Stimulated activated CD4-positive, alpha-beta T cell treated with anti-CD3 and anti-CD28 coated beads, TNF-alpha, amount 100 ng/mL, for 24 hours (primary cell): ENCODE measurements at regions not wholly inside any gene's neighbourhood (a gene's known extent, or its start where the extent isn't known, plus 50 kb on each side); places are given as distances from the start of the nearest gene placed in this dataset.

ENCODE experiments used
- DNase-seq, 3 experiments: peaks; one replicate each; pipeline ENCODE4 v3.0.0-alpha.2; 2020; ENCODE audit warnings: low read depth in 3 of 3

DNA sequence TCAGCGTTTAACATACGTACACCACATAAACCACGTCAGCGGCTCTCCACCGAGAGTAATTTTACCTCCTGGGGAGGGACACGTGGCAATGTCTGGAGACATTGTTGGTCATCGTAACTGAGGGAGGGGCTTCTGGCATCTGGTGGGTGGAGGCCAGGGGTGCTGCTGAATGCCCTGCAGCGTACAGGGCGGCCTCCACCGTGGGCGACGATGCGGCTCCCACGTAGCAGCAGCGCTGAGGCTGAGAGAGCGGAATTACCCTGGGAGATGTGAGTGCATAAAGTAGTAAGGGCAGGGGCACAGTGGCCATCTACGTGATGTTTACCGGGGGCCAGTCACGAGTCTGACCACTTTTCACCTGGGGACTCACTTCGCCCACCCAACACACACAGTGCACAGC is 212.4 kb downstream of the RBFOX3 start:
- no peak for DNase-seq

DNA sequence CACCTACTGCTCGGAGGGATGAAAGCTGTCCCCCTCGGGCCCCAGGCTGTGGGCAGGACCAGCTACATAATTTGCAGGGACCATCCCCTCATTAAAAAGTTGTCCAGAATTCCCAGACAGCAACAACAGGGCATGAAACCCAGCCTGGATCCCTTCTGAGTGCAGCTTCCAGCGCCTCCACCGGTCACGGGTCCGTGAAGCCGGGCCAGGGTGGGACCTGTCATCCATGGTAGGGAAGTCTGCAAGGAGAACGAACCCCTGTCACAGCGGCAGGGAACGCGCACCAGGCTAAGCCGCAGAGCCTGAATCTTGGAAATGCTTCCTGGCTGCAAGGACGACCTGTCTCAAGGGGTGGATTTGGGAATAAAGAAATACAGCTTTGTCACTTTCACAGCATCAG is 214.2 kb downstream of the RBFOX3 start:
- DNase-seq, result no peak

DNA sequence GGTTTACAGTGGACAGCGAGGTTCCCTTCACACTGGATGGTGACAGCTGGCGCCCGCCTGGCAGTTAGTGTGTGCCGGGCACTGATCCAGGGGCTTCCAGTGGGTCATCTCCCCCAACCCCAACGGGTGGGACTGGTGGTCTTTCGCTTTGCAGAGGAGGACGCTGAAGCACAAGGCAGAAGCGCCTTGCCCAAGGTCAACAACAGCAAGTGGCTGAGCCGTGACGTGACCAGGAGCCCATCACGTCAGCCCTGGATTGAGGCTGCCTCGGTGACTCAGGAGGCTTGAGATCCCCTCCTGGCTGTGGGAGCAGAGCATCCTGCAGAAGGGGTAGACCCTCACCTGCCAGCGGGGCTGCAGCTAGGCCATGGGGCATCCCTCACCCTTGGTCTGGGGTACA is 215.3 kb downstream of the RBFOX3 start:
- no peak for DNase-seq

DNA sequence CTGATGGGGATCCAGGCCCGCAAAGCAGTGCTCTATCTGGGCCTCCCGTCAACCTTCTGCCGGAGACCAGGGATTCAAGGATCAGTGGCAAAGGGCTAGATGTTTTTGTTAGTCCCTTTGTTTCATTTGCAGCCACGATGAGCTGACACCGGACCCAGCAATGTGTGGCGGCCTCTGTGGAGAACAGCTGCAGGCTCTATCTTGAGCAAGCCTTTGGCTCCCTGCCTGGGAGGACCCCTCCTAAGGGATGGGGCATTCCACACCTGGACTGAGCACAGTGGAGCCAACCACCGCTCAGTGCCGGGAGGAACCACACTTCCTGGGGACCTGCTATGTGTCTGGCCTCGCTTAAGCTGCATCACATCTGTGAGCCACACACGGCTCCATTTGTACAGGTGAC is 215.8 kb downstream of the RBFOX3 start:
- DNase-seq, result no peak

DNA sequence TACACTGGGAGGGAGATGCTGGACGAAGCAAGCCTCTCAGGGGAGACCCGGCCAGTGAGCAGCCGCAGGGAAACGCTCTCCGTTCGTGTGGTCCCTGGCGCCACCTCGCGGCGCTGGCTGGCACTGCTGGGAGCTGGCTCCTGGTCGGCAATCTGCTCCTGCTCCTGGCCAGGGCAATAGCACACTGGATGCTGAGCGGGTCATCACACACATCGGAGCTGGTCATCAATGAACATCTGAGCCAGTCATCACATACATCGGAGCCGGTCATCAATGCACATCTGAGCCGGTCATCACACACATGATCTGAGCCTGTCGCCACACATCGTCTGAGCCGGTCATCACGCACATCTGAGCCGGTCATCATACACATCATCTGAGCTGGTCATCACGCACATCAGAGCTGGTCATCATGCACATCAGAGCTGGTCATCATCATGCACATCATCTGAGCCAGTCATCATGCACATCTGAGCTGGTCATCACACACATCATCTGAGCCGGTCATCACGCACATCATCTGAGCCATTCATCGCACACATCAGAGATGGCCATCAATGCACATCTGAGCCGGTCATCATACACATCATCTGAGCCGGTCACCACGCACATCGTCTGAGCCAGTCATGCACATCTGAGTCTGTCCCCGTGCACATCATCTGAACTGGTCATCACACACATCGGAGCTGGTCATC is 217.3 kb downstream of the RBFOX3 start:
- peak; percentile 49 to 75 (median 60) for DNase-seq

DNA sequence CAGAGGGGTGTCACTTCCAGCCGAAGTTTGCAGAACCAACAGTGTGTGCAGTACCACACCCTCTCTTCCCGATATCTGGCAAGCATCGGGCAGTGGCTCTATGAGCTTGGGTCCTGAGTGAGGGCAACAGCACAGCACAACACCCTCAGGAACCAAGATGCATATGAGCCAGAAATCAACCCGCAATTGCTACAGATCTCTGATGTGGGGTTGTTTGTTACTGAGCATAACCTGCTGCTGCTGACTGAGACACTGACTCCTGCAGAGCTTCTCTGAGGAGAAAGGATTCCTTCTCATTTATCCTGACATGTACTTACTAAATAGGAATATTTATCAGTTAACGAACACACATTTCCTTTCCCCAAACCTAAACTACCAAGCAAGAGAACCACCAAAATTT is 218.3 kb downstream of the RBFOX3 start:
- DNase-seq, result no peak

DNA sequence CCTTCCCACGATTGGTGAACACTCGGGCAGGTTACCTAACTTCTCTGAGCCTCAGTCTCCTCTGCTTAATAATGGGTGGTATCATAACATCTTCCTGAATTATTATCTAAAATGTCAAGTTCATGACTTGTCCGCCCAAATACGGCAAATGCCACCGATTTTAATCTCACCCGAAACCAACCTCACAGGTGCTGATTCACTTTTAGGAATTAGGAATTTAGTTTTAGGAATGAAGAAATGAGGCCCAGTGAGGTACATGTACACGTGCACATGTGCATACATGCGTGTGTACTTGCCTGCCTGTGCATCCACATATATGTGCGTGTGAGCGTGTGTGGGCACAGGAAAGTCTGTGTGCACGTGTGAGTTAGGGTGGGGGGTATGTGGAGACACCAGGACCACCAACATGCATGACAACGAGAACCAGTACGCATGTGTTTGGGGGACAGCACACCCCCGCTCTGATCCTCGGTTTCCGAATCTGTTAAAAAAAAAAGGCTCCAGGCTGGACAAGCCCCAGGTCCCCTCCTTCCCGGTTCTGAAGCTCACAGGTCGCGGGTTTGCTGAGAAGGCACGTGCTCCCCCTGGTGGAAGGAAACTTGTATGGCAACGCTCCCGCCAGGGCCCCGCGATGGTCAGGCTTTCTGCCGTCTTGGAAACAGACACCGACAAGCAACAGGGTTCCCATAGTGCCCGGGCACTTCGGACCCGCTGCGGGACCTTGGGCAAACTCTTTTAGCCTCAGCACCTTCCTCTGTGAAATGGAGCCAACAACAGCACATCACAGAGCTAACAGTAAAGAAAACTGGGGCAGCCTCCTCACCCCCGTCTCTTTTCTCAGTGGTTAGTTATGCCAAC is 219.2 kb downstream of the RBFOX3 start:
- DNase-seq, result peak; percentile 38 to 62 (median 49)

DNA sequence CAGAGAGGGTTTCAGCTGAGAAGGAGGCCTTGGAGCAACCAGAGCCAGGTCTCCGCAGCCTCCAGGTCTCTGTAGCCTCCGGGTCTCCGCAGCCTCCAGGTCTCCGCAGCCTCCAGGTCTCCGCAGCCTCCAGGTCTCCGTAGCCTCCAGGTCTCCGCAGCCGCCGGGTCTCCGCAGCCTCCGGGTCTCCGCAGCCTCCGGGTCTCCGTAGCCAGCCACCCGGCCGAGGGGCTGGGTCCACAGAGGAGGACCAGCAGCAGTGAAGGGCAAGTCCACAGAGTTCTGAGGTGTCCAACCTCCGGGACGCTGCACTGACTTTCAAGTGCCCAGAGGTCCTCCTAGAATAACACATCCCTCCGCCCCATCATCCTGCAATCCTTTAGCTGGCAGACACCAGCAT is 221.0 kb downstream of the RBFOX3 start:
- no peak for DNase-seq

DNA sequence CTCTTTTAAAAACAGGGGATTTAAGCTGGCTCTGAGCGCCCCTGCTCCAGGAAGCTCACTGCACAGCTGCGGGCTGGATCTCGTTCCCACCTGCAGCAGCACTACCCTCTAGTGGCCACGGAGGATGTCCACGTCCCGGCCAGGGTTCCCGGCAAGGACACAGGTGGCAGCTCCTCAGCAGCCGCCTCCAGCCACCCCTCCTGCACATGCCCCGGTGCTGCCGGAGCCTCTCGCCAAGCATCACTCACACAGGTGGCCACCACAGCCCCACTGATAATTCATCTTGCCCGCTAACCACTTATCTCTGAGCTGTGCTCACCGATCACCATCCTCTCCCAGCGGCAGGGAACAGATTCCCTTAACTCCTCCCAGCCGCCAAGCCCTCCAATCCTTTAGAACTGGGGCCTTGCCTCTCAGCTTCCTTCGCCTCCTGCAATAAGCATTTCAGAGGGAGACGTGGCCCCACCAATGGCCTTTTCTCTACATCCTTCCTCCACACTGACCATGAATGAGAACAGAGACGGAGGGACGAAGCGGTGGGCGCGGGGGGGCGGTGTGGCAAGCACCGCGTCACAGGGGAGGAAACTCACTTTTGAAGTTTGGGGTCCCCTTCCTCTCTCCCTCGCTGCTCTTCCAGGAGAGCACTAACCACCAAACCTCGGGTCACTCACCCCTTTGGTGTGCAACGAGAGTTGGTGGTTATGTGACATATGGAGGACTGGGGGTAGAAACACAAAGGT is 222.1 kb downstream of the RBFOX3 start:
- peak in 1 of 3 experiments; percentile 15 for DNase-seq

DNA sequence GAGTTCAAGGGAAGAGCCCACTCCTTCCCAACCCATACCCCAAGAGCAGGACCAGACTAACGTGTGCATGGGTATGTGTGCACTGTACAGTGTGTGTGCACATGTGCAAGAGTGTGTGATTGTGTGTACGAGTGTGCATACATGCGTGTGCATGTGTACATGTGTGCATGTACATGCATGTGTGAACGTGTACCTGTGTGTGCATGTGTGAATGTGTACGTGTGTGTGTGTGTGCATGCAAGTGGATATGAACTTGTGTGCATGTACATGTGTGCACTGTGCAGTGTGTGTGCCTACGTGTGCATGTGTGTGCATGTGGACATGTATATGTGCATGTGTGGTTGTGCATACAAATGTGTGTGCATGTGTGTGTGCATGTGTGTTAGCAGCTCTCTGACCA is 223.1 kb downstream of the RBFOX3 start:
- no peak for DNase-seq

DNA sequence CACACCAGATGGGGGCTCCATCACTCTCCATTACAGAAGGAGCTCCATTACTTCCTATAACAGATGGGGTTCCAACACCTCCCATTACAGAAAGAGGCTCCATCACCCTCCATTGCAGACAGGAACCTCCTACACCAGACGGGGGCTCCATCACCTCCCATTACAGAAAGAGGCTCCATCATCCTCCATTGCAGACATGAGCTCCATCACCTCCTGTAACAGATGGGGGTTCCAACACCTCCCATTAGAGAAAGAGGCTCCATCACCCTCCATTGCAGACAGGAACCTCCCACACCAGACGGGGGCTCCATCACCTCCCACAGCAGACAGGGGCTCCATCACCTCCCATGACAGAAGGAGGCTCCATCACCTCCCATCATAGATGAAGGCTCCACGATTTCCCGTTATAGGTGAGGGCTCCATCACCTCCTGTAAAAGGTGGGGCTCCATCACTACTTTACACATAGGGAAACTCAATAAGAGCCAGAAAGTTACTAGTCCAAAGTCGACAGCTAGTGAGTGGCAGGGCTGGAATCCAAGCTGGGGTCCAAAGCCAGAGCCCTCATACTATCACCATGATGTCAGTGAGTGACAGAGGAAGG is 224.8 kb downstream of the RBFOX3 start:
- no peak for DNase-seq

DNA sequence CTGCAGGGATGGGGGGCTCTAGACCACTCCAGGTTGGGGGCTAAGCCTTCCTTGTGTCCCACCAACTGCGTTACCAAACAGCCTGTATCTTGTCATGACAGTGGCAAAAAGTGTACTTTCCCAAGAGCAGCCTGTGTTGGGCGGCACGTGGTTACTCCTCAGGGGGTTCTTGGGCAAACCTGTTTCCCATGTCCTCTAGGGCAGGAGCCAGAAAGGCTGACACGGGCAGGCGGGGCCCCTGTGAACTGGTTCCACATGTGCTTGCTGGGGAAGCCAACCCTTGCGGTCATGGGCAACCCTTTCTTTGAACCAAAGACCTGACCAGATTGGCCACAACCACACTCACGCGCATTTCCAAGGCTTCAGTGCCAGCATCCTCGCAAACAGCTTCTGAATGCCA is 228.5 kb downstream of the RBFOX3 start:
- DNase-seq, result no peak

DNA sequence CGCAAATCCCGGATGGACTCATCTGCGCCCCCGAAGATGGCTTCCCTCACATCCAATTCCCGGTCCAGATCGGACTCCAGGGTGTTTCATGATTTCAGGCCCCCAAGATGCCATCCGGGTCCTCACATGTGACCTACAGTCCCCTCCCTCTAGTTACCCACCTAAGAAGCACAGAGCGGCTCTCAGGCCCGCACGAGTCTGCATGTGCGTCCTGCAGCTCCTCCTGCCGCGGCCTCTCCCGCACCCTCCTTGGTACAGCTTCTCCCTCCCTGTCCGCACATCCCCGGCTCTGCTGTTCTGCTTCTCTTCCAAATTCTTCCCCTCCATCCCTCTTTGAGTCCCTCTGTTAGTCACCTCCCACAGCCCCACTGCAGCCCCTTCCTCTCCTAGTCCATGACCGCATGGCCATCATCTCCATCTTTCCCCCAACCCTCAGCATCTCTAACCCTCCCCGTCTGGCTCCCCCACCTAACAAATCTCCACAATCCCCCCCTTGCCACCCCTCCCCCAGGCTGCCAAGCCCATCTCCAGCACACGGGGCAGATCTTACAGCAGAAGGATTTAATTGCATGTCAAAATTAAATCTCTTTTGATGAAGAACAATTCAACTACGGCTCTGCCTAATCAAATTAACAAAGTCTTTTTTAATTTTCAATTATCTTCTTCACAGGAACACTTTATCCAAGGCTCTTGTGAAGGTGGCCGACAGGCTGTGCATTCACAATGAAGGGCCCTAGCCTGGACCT is 231.0 kb downstream of the RBFOX3 start:
- no peak for DNase-seq

DNA sequence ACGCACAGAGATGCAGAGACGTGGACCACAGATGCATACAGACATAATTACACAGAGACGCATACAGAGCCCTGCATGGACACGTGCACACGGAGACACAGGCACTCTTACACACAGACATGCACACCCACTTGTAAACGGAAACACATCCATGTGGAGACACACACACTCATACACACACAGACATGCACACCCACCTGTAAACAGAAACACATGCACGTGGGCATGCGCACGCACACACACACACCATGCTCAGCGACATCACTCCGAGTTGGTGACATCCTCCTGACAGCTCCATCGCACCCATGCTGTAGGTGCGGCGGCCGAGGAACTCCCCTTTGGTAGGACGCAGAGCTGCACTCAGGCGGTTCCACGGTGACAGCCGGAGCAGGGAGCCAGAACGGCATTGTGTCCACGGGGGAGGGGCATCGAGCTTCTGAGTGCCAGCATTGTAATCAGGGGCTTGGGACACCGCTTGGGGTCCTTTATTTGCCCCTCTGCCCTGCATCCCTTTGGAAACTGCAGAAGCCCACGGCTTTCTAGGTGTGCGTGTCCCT is 233.5 kb downstream of the RBFOX3 start:
- DNase-seq, result no peak

DNA sequence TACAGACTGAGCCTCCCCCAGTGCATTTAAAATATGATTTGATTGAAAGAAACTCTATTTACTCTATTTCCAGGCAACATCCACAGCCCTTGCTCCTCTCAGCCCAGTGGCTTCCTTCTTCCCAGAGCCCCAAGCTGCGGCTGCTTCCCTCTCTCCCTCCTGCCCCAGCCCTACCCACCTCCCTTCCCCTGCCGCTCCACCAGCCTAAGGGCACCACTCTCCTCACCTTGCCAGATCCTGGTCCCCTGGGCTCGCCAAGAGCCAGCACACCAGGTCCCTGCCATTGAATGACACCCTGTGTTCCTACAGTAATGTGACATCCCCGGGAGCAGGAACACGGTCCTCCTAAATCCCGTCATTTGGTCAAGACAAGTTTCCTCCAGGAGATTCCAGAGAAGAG is 236.0 kb downstream of the RBFOX3 start:
- DNase-seq, result no peak

DNA sequence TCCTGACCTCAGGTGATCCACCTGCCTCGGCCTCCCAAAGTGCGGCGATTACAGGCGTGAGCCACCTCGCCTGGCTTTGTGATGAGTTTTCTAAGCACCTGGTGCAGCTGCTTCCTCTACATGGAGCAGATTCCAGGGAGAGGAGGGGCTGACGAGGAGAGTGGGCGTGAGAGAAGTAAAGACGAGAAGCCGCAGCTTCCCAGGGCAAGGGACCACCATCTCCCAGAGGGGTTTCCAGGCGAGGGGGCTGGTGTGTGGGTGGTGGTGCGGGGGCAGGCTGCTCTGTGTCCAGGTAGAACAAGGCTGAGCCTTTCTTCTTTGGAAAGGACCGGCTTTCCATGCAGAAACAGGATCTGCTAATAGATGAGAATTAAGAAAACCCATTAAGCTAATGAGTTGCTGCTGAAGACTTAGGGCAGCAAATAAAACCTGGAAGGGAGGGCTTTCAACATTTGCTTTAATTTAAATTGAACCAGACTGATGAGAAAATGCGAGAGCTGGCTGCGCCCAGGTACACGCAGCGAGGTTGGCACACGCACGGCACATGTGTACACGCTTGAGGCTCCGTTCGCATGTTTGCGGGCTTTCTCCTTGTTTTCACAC is 236.7 kb downstream of the RBFOX3 start:
- DNase-seq, result no peak

DNA sequence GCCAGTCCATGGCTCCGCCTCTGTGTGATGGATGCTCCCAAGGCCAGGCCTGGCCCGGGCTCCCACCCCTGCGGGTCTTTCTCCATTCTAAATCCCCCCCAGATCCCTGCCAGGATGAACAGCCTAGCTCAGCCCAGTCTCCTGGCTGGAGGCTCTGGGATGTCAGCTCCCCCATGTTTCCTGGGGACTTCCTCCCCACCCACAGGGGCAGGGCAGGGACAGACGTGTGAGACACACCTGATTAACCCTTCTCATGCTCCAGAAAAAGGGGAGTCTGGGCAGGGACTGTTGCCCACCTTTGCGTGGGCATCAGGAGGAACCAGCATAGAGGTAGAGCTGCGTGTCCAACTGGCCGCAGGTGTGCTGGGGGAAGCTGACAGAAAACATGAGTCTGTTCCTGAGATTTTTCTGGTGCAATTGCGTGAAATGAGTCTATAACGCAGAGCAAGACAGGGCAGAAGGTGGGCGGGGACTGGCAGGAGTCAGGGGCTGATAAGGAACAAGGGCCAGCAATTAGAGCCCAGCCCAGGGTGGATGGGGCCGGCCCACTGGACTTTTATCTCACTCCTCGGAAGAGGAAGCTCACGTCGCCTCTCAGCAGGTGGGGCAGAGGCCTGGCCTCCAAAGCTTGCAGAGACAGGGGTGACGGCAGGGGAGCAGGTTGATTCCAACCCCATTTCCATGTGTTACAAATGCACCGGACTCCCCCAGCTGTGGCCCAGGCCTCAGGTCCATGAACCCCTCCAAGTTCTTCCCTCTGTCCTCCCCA is 238.2 kb downstream of the RBFOX3 start:
- no peak for DNase-seq

DNA sequence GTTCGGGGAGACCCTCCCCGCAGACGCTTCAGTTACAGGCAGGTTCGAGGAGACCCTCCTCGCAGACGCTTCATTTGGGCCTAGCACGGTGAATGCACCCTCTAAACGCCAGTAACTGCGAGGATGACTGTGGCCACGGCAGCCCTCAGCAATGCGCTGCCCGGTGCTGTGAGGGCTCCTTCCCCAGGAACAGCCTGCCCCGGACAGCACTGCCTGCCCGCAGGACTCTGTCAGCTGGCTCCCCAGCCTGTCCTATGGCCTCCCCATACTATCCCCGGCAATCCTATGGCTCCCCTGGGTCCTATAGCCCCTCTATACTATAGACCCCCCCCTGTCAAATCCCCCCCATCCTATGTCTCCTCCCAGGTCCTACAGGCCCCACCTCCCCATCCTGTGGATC is 238.9 kb downstream of the RBFOX3 start:
- no peak for DNase-seq

DNA sequence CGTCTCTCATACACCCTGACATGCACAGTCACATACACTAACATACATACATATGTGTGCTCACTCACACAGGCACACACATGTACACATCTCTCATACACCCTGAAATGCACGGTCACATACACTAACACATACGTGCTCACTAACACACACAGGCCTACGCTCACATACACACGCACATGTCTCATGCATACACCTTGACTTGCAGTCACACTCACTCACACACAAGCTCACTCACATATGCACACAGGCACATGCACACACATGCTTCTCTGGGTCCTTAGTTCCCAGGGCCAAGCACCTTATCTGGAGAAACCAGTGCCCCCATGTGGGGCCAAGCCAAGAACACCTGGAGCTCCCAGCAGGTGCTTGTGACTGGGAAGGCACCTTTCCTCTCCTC is 240.3 kb downstream of the RBFOX3 start:
- no peak for DNase-seq

DNA sequence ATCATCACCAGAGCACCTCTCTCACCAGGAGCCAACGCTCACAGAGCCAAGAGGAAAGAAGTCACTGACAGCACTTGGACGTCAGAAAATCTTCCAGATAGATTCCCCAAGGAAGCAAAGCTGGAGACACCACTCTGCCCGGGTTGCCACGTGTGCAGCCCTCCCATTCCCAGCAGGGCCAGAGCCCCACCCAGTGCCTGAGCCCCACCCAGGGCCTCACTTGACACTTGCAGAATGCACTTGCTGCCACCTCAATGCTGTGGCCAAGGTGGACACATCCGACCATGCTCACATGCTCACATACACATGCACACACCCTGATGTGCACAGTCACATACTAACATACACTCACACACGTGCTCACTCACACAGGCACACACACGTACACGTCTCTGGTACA is 240.7 kb downstream of the RBFOX3 start:
- DNase-seq, result no peak
